GM23338 (cell line): ENCODE measurements at regions not wholly inside any gene's neighbourhood (a gene's known extent, or its start where the extent isn't known, plus 50 kb on each side); places are given as distances from the start of the nearest gene placed in this dataset.

Experiments used
- ATAC-seq: fragments of 200-7000 bp; cut with Tn5 transposase; 3 replicates; pipeline ENCODE4 v1.9.1; 2020
- DNase-seq: peaks from one replicate; pipeline ENCODE4 v3.0.0-alpha.2; 2015; ENCODE audit warnings: low spot score
- H2AFZ ChIP-seq: fragments of 200-600 bp; sonication (generic); 2 replicates; pipeline ENCODE4 v1.8.0; 2016; ENCODE audit warnings: antibody characterized with exemption, mild to moderate bottlenecking, moderate library complexity
- H3F3A ChIP-seq: fragments of 200-600 bp; sonication (generic); replicated peaks from 2 replicates; pipeline ENCODE4 v1.8.0; 2017; ENCODE audit warnings: antibody characterized with exemption, mixed run types, low read depth
- H3K27ac ChIP-seq: fragments of 200-600 bp; sonication (generic); 2 replicates; pipeline ENCODE4 v1.6.1; 2016; ENCODE audit warnings: low read depth
- H3K27me3 ChIP-seq: fragments of 200-600 bp; sonication (generic); 2 replicates; pipeline ENCODE4 v1.8.0; 2016; ENCODE audit warnings: mild to moderate bottlenecking, mixed run types, moderate library complexity; ENCODE audit not compliant: insufficient read depth
- H3K36me3 ChIP-seq: fragments of 200-600 bp; sonication (generic); 2 replicates; pipeline ENCODE4 v1.8.0; 2016; ENCODE audit warnings: mild to moderate bottlenecking; ENCODE audit not compliant: insufficient read depth
- H3K4me1 ChIP-seq: fragments of 200-600 bp; sonication (generic); 2 replicates; pipeline ENCODE4 v1.8.0; 2016; ENCODE audit warnings: mild to moderate bottlenecking, moderate library complexity; ENCODE audit not compliant: insufficient read depth
- H3K4me2 ChIP-seq: fragments of 200-600 bp; sonication (generic); 2 replicates; pipeline ENCODE4 v1.7.1; 2017; ENCODE audit warnings: mixed run types
- H3K4me3 ChIP-seq: fragments of 200-600 bp; sonication (generic); 2 replicates; pipeline ENCODE4 v1.6.1; 2016; ENCODE audit warnings: mixed run types
- H3K79me2 ChIP-seq: fragments of 200-600 bp; sonication (generic); replicated peaks from 2 replicates; pipeline ENCODE4 v1.8.0; 2017; ENCODE audit warnings: mild to moderate bottlenecking; ENCODE audit not compliant: insufficient read depth
- H3K9me2 ChIP-seq: fragments of 200-600 bp; sonication (generic); 2 replicates; pipeline ENCODE4 v1.8.0; 2017; ENCODE audit not compliant: insufficient read depth
- H4K20me1 ChIP-seq: fragments of 200-600 bp; sonication (generic); replicated peaks from 2 replicates; pipeline ENCODE4 v1.8.0; 2017; ENCODE audit warnings: mild to moderate bottlenecking; ENCODE audit not compliant: insufficient read depth
- H3K27ac Mint-ChIP-seq: 2 replicates; pipeline ENCODE4 v1.8.0; 2020; ENCODE audit warnings: inconsistent platforms, mild to moderate bottlenecking, moderate library complexity, mixed read lengths
- H3K27me3 Mint-ChIP-seq: 3 replicates; pipeline ENCODE4 v1.8.0; 2022; ENCODE audit warnings: low read depth, mild to moderate bottlenecking, moderate library complexity, mixed read lengths, inconsistent platforms; ENCODE audit not compliant: insufficient read depth, poor library complexity
- H3K36me3 Mint-ChIP-seq: 3 replicates; pipeline ENCODE4 v1.8.0; 2021; ENCODE audit warnings: low read depth, mild to moderate bottlenecking, inconsistent platforms, moderate library complexity, mixed read lengths
- H3K4me1 Mint-ChIP-seq: 3 replicates; pipeline ENCODE4 v1.8.0; 2020; ENCODE audit warnings: mild to moderate bottlenecking, inconsistent platforms, mixed read lengths
- H3K4me3 Mint-ChIP-seq: 3 replicates; pipeline ENCODE4 v1.8.0; 2021; ENCODE audit warnings: moderate library complexity, mild to moderate bottlenecking, inconsistent platforms, mixed read lengths
- H3K9me3 Mint-ChIP-seq: 3 replicates; pipeline ENCODE4 v1.8.0; 2020; ENCODE audit warnings: moderate library complexity, mild to moderate bottlenecking, inconsistent platforms, mixed read lengths
- CREB1 ChIP-seq: fragments of 250-450 bp; sonication (Bioruptor Pico); IDR thresholded peaks from 2 replicates; pipeline ENCODE4 v1.5.0; 2020; ENCODE audit warnings: low read depth, mild to moderate bottlenecking, moderate library complexity
- CTCF ChIP-seq, 2 experiments: fragments of 200-600 bp in 1 of 2; sonication (generic) in 1 of 2; conservative IDR thresholded peaks; 2 replicates each; pipeline versions ENCODE4 v1.5.1 to v1.6.1; 2016 to 2017; ENCODE audit warnings: antibody characterized with exemption in 2 of 2, low read depth in 2 of 2, mild to moderate bottlenecking in 2 of 2, moderate library complexity in 1 of 2
- ETS1 ChIP-seq: IDR thresholded peaks from 2 replicates; pipeline ENCODE4 v1.6.1; 2016; ENCODE audit warnings: antibody characterized with exemption
- EZH2 ChIP-seq: fragments of 200-600 bp; sonication (generic); IDR thresholded peaks from one replicate; pipeline ENCODE4 v1.8.0; 2017; ENCODE audit warnings: antibody characterized with exemption, mild to moderate bottlenecking, low read depth; ENCODE audit not compliant: unreplicated experiment
- EZH2phosphoT487 ChIP-seq: fragments of 200-600 bp; sonication (generic); IDR thresholded peaks from one replicate; pipeline ENCODE4 v1.8.1; 2018; ENCODE audit warnings: antibody characterized with exemption; ENCODE audit not compliant: unreplicated experiment
- JUNB ChIP-seq: IDR thresholded peaks from one replicate; pipeline ENCODE4 v1.6.1; 2016; ENCODE audit warnings: antibody characterized with exemption; ENCODE audit not compliant: unreplicated experiment
- NANOG ChIP-seq: IDR thresholded peaks from 2 replicates; pipeline ENCODE4 v1.6.1; 2016; ENCODE audit warnings: antibody characterized with exemption, borderline replicate concordance
- POLR2AphosphoS5 ChIP-seq: IDR thresholded peaks from 2 replicates; pipeline ENCODE4 v1.6.1; 2016; ENCODE audit warnings: antibody characterized with exemption, low read depth
- REST ChIP-seq: IDR thresholded peaks from one replicate; pipeline ENCODE4 v1.6.1; 2018; ENCODE audit warnings: antibody characterized with exemption; ENCODE audit not compliant: unreplicated experiment
- STAT1 ChIP-seq: IDR thresholded peaks from one replicate; pipeline ENCODE4 v1.6.1; 2016; ENCODE audit warnings: antibody characterized with exemption; ENCODE audit not compliant: unreplicated experiment
- ZNF114 ChIP-seq: fragments of 250-450 bp; sonication (Bioruptor Pico); IDR thresholded peaks from 2 replicates; pipeline ENCODE4 v1.5.0; 2020; ENCODE audit warnings: mild to moderate bottlenecking, moderate library complexity
- ZNF331 ChIP-seq: fragments of 250-450 bp; sonication (Bioruptor Pico); IDR thresholded peaks from 2 replicates; pipeline ENCODE4 v1.5.0; 2020; ENCODE audit warnings: low read depth, mild to moderate bottlenecking, moderate library complexity
- ZNF462 ChIP-seq: fragments of 250-450 bp; sonication (Bioruptor Pico); IDR thresholded peaks from 2 replicates; pipeline ENCODE4 v1.5.0; 2020; ENCODE audit warnings: mild to moderate bottlenecking, moderate library complexity

GRCh38 chr12:18905134-18905533 is 167.2 kb downstream of the CAPZA3 start:
- Mint-ChIP-seq H3K36me3 (0 out of 3 replicates have a peak, but pooled peaks cover 3% of the 10 kb centered on the region), H3K4me3 (no peak overlapping the region)

More at GRCh38 chr12:18905134-18905533, 167.2 kb downstream of the CAPZA3 start:
- Histone ChIP-seq H3K9me2 (peaks cover 10% of the 10 kb centered on the region; the same call in 1 of the 2 replicates), H3K27ac (no peak overlapping the region), H4K20me1 (no peaks in the 10 kb centered on the region), H3K4me3 (no peak overlapping the region), H2AFZ (no peak overlapping the region), H3F3A (no peaks in the 10 kb centered on the region), H3K79me2 (no peaks in the 10 kb centered on the region), H3K36me3 (no peaks in the 10 kb centered on the region; the same call in 1 of the 2 replicates), H3K4me1 (no peaks in the 10 kb centered on the region), H3K27me3 (no peaks in the 10 kb centered on the region), H3K4me2 (no peak overlapping the region)
- ATAC-seq, result peak; percentile 44
- Mint-ChIP-seq H3K4me1 (no peaks in the 10 kb centered on the region), H3K9me3 (peaks cover 7% of the 10 kb centered on the region; the same call in 1 of the 3 replicates), H3K27me3 (no peaks in the 10 kb centered on the region), H3K27ac (no peak overlapping the region)
- no peak for DNase-seq
- TF ChIP-seq NANOG, result no peak
- no peak for TF ChIP-seq CTCF (conservative IDR thresholded peaks at IDR 0.05; ENCODE audit: low read depth in 2 of 2)
- no peak for TF ChIP-seq EZH2phosphoT487
- TF ChIP-seq ZNF114 (CRISPR knock-in tag), result no peak
- no peak for TF ChIP-seq ETS1
- TF ChIP-seq CREB1 (CRISPR knock-in tag), result no peak
- TF ChIP-seq ZNF331, result no peak
- TF ChIP-seq POLR2AphosphoS5, result no peak
- TF ChIP-seq ZNF462 (CRISPR knock-in tag), result no peak
- TF ChIP-seq STAT1, result no peak
- no peak for TF ChIP-seq EZH2
- TF ChIP-seq REST, result no peak
- TF ChIP-seq JUNB, result no peak
